ENCODE measurements at regions not wholly inside any gene's neighbourhood (a gene's known extent, or its start where the extent isn't known, plus 50 kb on each side); places are given as distances from the start of the nearest gene placed in this dataset.
"Not testable (repeated sequence)": the region's sequence is repeated elsewhere in the genome, so short reads cannot be mapped to it uniquely, and the experiment has no call there.

DNA sequence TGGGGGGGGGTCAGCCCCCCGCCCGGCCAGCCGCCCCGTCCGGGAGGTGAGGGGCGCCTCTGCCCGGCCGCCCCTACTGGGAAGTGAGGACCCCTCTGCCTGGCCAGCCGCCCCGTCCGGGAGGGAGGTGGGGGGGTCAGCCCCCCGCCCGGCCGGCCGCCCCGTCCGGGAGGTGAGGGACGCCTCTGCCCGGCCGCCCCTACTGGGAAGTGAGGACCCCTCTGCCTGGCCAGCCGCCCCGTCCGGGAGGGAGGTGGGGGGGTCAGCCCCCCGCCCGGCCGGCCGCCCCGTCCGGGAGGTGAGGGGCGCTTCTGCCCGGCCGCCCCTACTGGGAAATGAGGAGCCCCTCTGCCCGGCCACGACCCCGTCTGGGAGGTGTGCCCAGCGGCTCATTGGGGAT lies 210.7 kb upstream of the RPL34 start:
- H3K4me1 Mint-ChIP-seq (ENCODE audit: low read depth); ATAC-seq (replicated peaks in 1 of 2); H3K4me3 Mint-ChIP-seq; DNase-seq; H3K27ac Mint-ChIP-seq; H3K27me3 Mint-ChIP-seq (ENCODE audit: low read depth); H3K36me3 Mint-ChIP-seq (ENCODE audit: insufficient read depth in 2 of 2): not testable (repeated sequence)
- peaks cover 4 to 11% of the 10 kb centered on the region in 2 donors for H3K9me3 Mint-ChIP-seq

GRCh38 chr4:108405586-108405985 lies 214.8 kb upstream of the RPL34 start:
- Mint-ChIP-seq H3K27me3 (ENCODE audit: low read depth) (no peaks in the 10 kb centered on the region), H3K27ac (no peak overlapping the region), H3K4me3 (no peak overlapping the region), H3K9me3 (peaks cover 4 to 11% of the 10 kb centered on the region in 2 donors), H3K36me3 (ENCODE audit: insufficient read depth in 2 of 2) (peaks cover 3 to 8% of the 10 kb centered on the region in 2 donors), H3K4me1 (ENCODE audit: low read depth) (peaks cover 5% of the 10 kb centered on the region)
- ATAC-seq (replicated peaks in 1 of 2) (no peak), DNase-seq (no peak)

DNA sequence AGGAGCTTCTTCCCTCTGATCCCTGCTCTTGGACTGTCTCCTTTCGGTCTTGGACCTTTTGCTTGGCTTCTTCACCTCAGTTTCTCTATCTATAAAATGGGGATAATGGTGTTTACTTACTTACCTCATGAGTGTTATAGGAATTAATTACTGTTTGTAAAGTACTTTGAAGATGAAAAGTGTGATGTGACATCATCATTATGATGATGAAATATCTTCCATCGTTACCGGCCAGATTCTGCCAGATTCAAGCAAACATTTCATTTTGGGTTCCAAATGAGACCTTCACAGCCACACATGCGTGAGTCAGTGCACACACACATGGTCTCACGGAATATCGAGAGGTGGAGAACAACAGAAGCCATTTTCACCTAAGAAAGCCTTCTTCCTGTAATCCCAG lies 220.1 kb upstream of the RPL34 start:
- peaks cover 5% of the 10 kb centered on the region for H3K4me1 Mint-ChIP-seq (ENCODE audit: low read depth)
- peaks cover 0 to 2% of the 10 kb centered on the region in 2 donors for H3K36me3 Mint-ChIP-seq (ENCODE audit: insufficient read depth in 2 of 2)
- no peaks in the 10 kb centered on the region for H3K9me3 Mint-ChIP-seq
- H3K27ac Mint-ChIP-seq: no peak overlapping the region
- ATAC-seq (replicated peaks in 1 of 2): no peak
- DNase-seq: no peak
- H3K4me3 Mint-ChIP-seq: no peak overlapping the region
- no peaks in the 10 kb centered on the region for H3K27me3 Mint-ChIP-seq (ENCODE audit: low read depth)

DNA sequence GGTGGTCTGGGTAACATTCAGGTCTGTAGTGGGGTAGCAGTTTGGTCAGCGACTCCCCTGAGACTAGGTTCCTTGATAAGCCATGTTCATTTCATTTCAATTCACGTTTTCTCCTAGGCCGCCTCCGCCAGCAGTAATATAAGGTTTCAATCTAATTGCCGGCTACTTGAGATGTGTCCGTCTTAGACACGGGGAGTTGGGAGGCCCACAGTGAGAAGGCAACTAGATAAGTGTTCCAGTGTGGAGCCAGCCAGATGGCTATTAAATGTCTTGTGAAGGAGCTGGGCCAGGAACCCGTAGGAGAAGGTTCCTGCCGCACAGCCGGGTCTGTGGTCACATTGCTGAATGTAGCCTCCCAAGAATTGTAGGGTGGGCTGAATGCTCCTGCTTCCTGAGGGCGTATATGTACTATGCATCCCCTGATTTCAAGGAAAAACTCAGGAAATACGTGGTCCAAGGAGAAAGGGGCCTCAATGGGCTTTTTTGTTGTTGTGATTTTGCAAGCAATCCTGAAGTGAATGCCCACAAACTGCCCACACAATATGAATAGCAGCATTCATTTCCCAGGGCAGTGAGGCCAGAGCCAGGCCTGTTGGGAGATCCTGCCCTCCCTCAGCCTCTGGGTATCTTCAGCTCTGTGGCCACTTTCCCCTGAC lies 220.6 kb upstream of the RPL34 start:
- Mint-ChIP-seq H3K9me3 (no peaks in the 10 kb centered on the region), H3K4me1 (ENCODE audit: low read depth) (peaks cover 10% of the 10 kb centered on the region), H3K27ac (no peak overlapping the region), H3K27me3 (ENCODE audit: low read depth) (no peaks in the 10 kb centered on the region), H3K4me3 (no peak overlapping the region), H3K36me3 (ENCODE audit: insufficient read depth in 2 of 2) (peaks cover 0 to 2% of the 10 kb centered on the region in 2 donors)
- no peak for DNase-seq
- no peak for ATAC-seq (replicated peaks in 1 of 2)

- no peaks in the 10 kb centered on the region for H3K27me3 Mint-ChIP-seq (ENCODE audit: low read depth)
- H3K4me3 Mint-ChIP-seq: no peak overlapping the region
- H3K9me3 Mint-ChIP-seq: no peaks in the 10 kb centered on the region
- peaks cover 10% of the 10 kb centered on the region for H3K4me1 Mint-ChIP-seq (ENCODE audit: low read depth)
- peaks cover 0 to 2% of the 10 kb centered on the region in 2 donors for H3K36me3 Mint-ChIP-seq (ENCODE audit: insufficient read depth in 2 of 2)
- no peak overlapping the region for H3K27ac Mint-ChIP-seq
- no peak for DNase-seq
- ATAC-seq (replicated peaks in 1 of 2): no peak
These were observed 221.5 kb upstream of the RPL34 start for GRCh38 chr4:108398836-108399235.

DNA sequence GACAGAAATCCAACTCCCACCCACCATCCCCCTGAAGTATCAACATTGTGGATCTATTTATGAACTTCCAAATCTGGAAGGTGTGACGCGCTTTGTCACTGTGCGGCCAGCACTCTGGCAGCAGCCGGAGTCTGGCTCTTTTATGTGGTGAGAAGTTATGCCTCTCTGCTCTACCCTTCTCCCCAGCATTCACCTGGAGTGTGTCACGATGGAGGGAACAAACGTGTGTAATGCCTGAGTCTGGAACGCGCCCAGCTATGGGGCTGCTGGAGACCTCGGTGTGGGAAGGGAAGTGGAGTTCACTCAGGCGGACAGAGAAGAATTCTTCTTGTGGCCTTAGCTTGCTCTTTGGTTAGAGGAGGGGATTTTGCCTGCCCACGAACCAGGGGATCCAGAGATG lies 222.1 kb upstream of the RPL34 start:
- H3K4me1 Mint-ChIP-seq (ENCODE audit: low read depth): peaks cover 10% of the 10 kb centered on the region
- H3K9me3 Mint-ChIP-seq: no peaks in the 10 kb centered on the region
- no peaks in the 10 kb centered on the region for H3K36me3 Mint-ChIP-seq (ENCODE audit: insufficient read depth in 2 of 2)
- no peaks in the 10 kb centered on the region for H3K27me3 Mint-ChIP-seq (ENCODE audit: low read depth)
- DNase-seq (no peak), ATAC-seq (replicated peaks in 1 of 2) (no peak)
- H3K27ac Mint-ChIP-seq: no peak overlapping the region
- H3K4me3 Mint-ChIP-seq: no peak overlapping the region

DNA sequence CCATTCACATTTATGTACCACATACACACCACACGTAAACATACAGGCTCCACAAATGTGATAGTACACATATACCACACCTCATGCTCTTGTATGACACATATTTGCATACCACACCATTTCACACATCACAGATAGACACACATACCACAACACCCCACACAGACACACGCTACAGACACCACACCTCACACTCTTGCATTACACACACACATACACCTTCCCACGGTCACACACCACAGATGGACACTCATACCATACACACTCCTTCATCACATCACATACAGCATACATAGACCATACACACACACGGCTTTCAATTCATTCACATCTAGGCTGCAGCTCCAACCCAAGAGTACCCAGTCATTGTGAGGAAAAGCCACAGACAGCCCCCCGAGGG lies 222.5 kb upstream of the RPL34 start:
- ATAC-seq (replicated peaks in 1 of 2): peak in 1 of 2 donors; percentile 62
- no peak overlapping the region for H3K4me3 Mint-ChIP-seq
- no peak for DNase-seq
- H3K9me3 Mint-ChIP-seq: no peaks in the 10 kb centered on the region
- no peaks in the 10 kb centered on the region for H3K36me3 Mint-ChIP-seq (ENCODE audit: insufficient read depth in 2 of 2)
- no peak overlapping the region for H3K27ac Mint-ChIP-seq
- H3K27me3 Mint-ChIP-seq (ENCODE audit: low read depth): no peaks in the 10 kb centered on the region
- H3K4me1 Mint-ChIP-seq (ENCODE audit: low read depth): peaks cover 10% of the 10 kb centered on the region

DNA sequence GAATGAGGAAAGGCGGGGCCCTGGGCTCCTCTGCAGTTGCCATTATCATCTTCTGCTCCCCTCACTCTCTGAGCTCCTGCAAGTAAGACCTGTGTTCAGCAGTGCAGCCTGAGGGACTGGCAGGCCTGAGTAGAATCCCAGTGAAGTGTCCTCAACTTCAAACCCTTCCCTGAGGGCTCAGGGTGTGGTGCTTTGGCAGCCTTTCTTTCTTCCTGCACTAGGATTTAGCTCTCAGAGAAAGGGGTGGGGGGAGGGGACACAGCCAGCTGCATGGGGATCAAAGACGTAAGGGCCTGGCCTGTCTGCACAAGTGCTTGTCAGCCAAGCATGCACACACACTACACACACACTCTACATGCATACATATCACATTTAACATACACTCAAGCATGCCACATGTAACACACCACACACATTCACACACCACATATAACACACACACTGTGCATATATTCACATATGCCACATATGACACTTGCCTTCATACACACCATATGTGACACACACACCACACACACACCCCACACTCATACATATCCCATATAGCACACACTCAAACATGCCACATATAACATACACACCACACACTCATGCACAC lies 223.4 kb upstream of the RPL34 start:
- Mint-ChIP-seq H3K27ac (no peak overlapping the region), H3K27me3 (ENCODE audit: low read depth) (no peaks in the 10 kb centered on the region), H3K4me1 (ENCODE audit: low read depth) (peaks cover 10% of the 10 kb centered on the region), H3K36me3 (ENCODE audit: insufficient read depth in 2 of 2) (no peaks in the 10 kb centered on the region), H3K4me3 (no peak overlapping the region), H3K9me3 (no peaks in the 10 kb centered on the region)
- ATAC-seq (replicated peaks in 1 of 2) (no peak), DNase-seq (no peak)

GRCh38 chr4:108395786-108396185 lies 224.6 kb upstream of the RPL34 start:
- Mint-ChIP-seq H3K27me3 (ENCODE audit: low read depth) (no peaks in the 10 kb centered on the region), H3K4me1 (ENCODE audit: low read depth) (peaks cover 10% of the 10 kb centered on the region), H3K36me3 (ENCODE audit: insufficient read depth in 2 of 2) (no peaks in the 10 kb centered on the region), H3K27ac (no peak overlapping the region), H3K4me3 (no peak overlapping the region), H3K9me3 (no peaks in the 10 kb centered on the region)
- ATAC-seq (replicated peaks in 1 of 2): no peak
- DNase-seq: no peak

DNA sequence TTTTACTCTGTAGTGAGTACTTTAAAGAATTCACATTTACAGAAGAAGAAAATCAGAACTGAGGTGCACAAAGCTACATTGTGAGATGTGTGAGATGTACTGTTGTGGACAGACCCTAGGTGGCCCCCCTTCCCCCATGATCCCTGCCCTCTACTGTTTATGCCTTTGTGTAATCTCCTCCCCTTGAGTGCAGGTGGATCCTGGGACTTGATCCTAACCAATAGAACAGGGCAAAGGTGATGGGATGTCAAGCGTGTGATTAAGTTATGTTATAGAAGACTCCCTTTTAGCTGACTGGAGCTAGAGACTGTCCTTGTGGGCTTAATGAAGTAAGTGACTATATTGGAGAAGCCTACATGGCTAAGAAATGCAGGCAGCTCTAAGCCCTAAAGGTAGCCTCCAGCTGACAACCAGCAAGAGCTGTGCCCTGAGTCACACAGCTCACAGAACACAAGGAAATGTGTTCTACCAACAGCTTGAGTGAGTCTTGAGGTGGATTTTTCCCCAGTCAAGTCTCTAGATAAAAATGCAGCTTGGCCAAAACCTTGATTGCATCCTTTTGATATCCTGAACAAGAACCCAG lies 225.2 kb upstream of the LEF1 start:
- no peak for DNase-seq
- no peak for ATAC-seq (replicated peaks in 1 of 2)

GRCh38 chr4:108391701-108392455 lies 223.1 kb upstream of the LEF1 start:
- Mint-ChIP-seq H3K27me3 (ENCODE audit: low read depth) (no peaks in the 10 kb centered on the region), H3K9me3 (no peaks in the 10 kb centered on the region), H3K4me3 (no peak overlapping the region), H3K4me1 (ENCODE audit: low read depth) (peaks cover 10% of the 10 kb centered on the region), H3K27ac (no peak overlapping the region), H3K36me3 (ENCODE audit: insufficient read depth in 2 of 2) (no peaks in the 10 kb centered on the region)
- DNase-seq: no peak
- ATAC-seq (replicated peaks in 1 of 2): no peak

More for the DNA sequence above, 225.2 kb upstream of the LEF1 start:
- Mint-ChIP-seq H3K36me3 (ENCODE audit: insufficient read depth in 2 of 2) (no peaks in the 10 kb centered on the region), H3K4me1 (ENCODE audit: low read depth) (peaks cover 10% of the 10 kb centered on the region), H3K27ac (no peak overlapping the region), H3K27me3 (ENCODE audit: low read depth) (no peaks in the 10 kb centered on the region), H3K9me3 (no peaks in the 10 kb centered on the region), H3K4me3 (no peak overlapping the region)

DNA sequence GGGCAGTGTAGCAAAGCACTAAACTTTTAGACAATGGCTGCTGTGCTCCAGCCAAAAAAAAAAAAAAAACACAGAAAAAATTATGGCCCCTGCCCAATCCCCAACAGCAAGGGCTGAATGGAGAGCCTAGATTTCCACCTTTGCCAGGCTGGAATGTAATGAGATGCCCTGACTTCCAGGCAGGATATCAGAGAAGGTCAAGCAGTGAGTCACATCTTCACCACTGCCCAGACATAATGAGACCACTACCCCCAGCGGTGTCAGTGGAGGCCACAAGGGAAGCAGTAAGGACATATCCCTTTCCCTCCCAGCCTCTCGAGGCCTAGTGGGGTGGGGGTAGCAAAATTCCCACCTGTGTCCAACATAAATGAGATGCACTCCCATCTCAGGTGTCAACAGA lies 216.3 kb upstream of the LEF1 start:
- DNase-seq: no peak
- no peak for ATAC-seq (replicated peaks in 1 of 2)
- H3K27me3 Mint-ChIP-seq (ENCODE audit: low read depth): no peaks in the 10 kb centered on the region
- H3K27ac Mint-ChIP-seq: peak overlapping the region; percentile 26
- H3K4me1 Mint-ChIP-seq (ENCODE audit: low read depth): no peaks in the 10 kb centered on the region
- H3K9me3 Mint-ChIP-seq: no peaks in the 10 kb centered on the region
- no peaks in the 10 kb centered on the region for H3K36me3 Mint-ChIP-seq (ENCODE audit: insufficient read depth in 2 of 2)
- no peak overlapping the region for H3K4me3 Mint-ChIP-seq

DNA sequence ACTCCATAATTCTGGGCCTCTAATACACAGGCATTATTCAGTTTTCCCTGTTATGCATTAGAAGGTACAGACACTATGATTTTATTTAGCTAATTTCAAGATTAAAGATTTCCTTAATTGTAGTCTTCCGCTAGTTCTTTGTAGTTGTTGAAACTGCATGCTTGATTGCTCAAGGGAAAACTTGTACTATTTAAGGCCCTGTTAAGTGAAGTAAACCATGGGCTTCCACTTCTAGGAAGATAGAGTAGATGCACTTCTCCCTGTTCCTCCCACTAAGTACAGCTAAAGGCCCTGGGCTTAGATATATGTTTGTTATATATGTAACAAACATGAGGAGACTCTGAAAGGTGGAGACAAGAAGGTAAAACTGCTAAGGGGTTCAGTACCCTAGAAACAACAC lies 215.8 kb upstream of the LEF1 start:
- H3K4me3 Mint-ChIP-seq: no peak overlapping the region
- no peaks in the 10 kb centered on the region for H3K4me1 Mint-ChIP-seq (ENCODE audit: low read depth)
- H3K36me3 Mint-ChIP-seq (ENCODE audit: insufficient read depth in 2 of 2): no peaks in the 10 kb centered on the region
- no peaks in the 10 kb centered on the region for H3K9me3 Mint-ChIP-seq
- H3K27me3 Mint-ChIP-seq (ENCODE audit: low read depth): no peaks in the 10 kb centered on the region
- H3K27ac Mint-ChIP-seq: peak overlapping the region; percentile 26
- ATAC-seq (replicated peaks in 1 of 2): no peak
- no peak for DNase-seq

Data from activated T-cell treated with anti-CD3 and anti-CD28 coated beads, Interleukin-2, amount 50 U/mL, for 72 hours (primary cell).